Islet of Langerhans (tissue), 1 donor: ENCODE measurements at regions not wholly inside any gene's neighbourhood (a gene's known extent, or its start where the extent isn't known, plus 50 kb on each side); places are given as distances from the start of the nearest gene placed in this dataset.
"Not testable (repeated sequence)": the region's sequence is repeated elsewhere in the genome, so short reads cannot be mapped to it uniquely, and the experiment has no call there.

Experiments used
- FAIRE-seq: peaks from one replicate; lab custom pipeline; 2011; peaks lifted over from hg19 to GRCh38; lab: Jason Lieb, UNC

DNA sequence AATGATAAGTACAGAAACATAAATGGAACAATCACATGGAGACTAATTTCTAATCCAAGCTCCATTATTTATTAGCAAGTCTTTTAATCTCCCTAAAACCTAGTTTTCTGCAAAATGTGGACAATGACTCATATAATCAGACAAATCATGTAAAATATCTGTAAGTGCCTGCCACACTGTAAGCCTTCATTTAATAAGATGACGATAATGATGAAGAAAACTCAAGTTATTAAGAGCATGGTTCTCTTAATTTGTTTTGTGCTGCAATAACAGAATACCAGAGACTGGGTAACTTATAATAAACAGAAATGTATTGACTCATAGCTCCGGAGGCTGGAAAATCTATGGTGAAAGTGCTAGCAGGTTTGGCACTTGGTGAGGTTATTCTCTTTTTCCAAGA is 535.3 kb upstream of the LRFN5 start:
- FAIRE-seq = no peak

GRCh38 chr14:41062826-41063225 is 543.9 kb upstream of the LRFN5 start:
- peak; percentile 76 for FAIRE-seq

GRCh38 chr14:41055589-41055988 is 551.1 kb upstream of the LRFN5 start:
- FAIRE-seq = no peak

- no peak for FAIRE-seq
Observed at GRCh38 chr14:41051801-41052200, 554.9 kb upstream of the LRFN5 start.

DNA sequence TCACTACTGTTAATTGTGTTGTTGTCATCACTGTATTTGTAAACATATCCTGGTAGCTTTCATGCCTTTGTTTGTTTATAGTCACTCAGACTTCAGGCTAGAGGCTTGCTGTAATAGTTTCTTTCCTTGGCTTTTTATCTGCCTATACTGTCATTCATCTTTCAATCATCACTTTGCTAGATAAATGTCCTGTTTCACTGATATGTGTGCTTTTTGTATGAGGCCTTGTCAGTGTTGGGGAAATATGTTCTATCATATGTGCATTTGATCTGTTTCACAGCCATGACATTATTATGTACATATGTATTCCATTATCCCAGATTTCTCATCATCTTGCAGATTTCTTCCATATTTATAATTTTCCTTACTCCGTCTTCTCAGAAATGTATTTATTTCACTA is 558.9 kb upstream of the LRFN5 start:
- no peak for FAIRE-seq

- FAIRE-seq = no peak
Observed at GRCh38 chr14:41037388-41037787, 569.3 kb upstream of the LRFN5 start.

DNA sequence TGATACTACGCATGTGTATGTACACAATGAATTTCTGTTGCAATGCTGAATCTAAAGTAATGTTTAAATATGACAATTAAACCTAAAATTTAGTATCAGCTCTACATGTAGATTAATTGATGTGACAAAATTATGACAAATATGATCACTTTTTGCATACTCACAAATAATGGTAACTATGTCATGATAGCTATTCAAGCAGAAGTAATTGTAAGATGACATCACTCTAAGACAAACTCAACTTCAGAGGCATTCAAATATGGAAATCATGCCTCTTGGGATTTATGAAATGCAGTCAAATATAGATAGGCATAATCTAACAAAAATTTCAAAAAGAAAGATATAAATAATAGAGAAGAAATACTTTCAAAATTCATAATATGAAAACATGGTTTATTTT is 571.7 kb upstream of the LRFN5 start:
- no peak for FAIRE-seq

GRCh38 chr14:41022932-41023331 is 583.7 kb upstream of the LRFN5 start:
- FAIRE-seq = no peak

DNA sequence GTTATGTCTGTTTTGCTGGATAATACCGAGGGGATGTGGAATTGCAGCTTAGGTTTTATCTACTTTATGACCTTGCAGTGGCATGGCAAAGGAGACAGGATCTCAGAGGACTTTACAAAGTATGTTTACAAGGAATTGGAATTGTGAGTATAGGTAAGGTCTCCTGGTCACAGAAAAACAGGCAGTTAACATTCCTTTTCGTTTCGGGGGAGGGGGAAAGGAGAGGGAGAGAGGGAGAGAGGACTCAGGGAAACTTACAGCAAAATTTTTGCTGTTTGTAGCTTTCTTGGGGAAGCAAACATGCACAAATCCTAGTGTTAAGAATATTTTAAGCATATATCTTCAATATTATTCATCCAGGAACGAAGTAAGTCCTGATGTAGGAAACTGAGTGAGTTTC is 590.5 kb upstream of the LRFN5 start:
- no peak for FAIRE-seq

- no peak for FAIRE-seq
Observed at GRCh38 chr14:41000350-41000749, 606.3 kb upstream of the LRFN5 start.

GRCh38 chr14:40989260-40989659 is 617.4 kb upstream of the LRFN5 start:
- FAIRE-seq = no peak

DNA sequence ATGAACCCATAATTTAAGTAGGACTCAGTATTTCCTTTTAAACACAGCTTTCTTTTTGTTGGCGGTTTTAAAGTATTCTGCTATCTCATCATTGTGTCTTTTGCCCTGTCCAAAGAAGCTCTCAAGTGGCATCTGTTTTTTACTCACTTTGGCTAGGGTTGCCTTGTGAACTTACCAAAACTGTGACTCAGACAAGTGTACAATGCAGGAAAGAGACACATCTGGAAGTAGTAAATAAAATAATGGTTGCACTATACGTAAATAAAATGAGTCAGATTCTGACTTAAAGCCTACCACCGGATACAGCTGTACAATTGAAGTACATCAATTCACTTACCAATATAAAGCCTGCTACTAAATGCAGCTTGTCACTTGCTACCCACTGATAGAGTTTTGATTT is 619.2 kb upstream of the LRFN5 start:
- no peak for FAIRE-seq

DNA sequence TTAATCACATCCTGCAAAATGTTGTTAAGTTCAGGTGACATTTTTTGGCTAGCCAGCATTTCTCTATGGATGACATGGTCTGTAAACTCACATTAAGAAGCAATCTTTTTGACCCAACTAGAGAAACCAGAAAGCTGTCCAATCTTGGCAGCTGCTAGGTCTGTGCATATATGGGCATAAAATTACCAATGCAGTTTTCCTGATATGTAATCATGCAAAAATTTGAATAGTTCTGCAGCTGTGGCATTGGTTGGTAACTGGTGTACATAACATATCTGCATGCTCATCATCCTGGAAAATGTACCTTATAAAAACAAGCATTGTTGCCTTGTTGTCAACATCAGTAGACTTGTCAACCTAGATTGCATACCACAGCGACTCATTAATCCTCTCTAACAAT is 620.0 kb upstream of the LRFN5 start:
- FAIRE-seq = no peak

- no peak for FAIRE-seq
Observed at GRCh38 chr14:40985584-40985983, 621.1 kb upstream of the LRFN5 start.

DNA sequence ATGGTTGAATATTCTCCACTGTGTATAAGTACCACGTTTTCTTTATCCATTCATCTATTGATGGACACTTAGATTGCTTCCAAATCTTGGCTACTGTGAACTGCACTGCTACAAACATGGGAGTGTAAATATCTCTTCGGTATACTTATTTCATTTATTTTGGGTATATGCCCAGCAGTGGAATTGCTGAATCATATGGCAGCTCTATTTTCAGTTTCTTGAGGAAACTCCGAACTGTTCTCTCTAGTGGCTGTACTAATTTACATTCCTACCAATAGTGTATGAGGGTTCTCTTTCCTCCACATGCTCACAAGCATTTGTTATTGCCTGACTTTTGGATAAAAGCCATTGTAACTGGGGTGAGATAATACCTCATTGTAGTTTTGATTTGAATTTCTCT is 623.1 kb upstream of the LRFN5 start:
- no peak for FAIRE-seq

GRCh38 chr14:40981247-40981646 is 625.4 kb upstream of the LRFN5 start:
- FAIRE-seq = no peak

DNA sequence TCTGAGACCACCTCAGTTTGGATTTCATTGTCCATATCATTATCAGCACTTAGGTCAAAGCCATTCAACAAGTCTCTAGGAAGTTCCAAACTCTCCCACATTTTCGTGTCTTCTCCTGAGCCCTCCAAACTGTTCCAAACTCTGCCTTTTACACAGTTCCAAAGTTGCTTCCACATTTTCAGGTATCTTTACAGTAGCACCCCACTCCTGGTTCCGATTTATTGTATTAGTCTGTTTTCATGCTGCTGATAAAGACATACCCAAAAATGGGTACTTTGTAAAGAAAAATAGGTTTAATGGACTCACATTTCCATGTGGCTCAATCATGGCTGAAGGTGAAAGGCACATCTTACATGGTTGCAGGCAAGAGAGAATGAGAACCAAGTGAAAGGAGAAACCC is 646.4 kb upstream of the LRFN5 start:
- FAIRE-seq = not testable (repeated sequence)

DNA sequence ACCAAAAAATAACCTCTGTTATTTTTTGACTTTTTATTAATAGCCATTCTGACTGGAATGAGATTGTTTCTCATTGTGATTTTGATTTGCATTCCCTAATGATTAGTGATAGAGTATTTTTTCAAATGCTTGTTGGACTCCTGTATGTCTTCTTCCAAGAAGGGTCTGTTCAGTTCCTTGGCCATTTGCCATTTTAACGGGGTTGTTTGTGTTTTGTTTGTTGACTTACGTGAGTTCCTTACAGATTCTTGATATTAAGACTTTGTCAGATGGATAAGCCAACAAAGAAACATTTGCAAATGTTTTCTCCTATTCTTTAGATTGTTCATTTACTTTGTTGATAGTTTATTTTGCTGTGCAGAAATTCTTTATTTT is 651.6 kb upstream of the LRFN5 start:
- FAIRE-seq = no peak

DNA sequence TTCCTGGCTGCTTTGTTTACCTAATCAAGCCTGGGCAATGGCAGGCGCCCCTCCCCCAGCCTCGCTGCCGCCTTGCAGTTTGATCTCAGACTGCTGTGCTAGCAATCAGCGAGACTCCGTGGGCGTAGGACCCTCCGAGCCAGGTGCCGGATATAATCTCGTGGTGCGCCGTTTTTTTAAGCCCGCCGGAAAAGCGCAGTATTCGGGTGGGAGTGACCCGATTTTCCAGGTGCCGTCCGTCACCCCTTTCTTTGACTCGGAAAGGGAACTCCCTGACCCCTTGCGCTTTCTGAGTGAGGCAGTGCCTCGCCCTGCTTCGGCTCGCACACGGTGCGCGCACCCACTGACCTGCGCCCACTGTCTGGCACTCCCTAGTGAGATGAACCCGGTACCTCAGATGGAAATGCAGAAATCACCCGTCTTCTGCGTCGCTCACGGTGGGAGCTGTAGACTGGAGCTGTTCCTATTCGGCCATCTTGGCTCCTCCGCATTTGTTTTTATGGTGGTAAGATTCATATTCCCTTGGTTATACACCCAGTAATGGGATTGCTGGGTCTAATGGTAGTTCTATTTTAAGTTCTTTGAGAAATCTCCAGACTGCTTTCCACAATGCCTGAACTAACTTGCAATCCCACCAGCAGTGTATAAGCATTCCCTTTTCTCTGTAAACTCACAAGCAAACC is 652.1 kb upstream of the LRFN5 start:
- FAIRE-seq = not testable (repeated sequence)

DNA sequence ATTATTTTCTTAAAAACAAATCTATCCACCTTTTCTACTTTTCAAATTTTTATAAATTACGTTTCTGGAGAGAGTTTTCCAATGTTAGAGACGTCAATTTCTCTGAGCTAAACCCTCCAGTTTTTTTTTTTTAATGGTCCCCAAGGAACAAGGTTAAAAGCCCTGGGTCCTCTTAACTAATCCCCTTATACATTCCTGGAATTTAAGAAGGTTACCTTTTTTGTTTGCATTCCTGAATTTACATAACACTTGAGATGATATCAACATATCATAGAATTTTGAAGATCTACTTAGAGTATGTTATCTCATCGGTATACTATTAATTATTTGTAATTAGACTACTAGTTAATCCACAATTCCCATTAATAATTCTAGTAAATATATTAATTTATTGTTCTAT is 662.2 kb upstream of the LRFN5 start:
- FAIRE-seq = no peak

- FAIRE-seq = no peak
Observed at GRCh38 chr14:40936861-40937260, 669.8 kb upstream of the LRFN5 start.

DNA sequence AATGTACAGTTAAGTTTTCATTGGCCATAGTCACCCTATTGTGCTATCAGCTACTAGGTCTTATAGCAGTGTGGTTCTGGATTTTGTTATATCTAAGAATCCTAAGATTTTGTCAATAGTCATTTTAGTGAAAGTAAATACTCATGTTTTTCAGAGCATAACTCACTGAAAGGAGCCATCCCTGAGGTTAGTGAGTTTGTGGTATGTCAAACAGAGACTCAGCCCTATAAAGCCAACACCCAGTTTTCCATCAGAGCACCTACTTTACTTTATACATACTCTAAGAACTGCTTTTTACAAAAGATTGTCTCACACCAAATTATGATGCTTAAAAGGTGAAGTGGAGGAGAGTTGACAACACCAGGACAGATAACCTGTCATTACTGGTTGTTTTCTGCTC is 686.3 kb upstream of the LRFN5 start:
- no peak for FAIRE-seq

DNA sequence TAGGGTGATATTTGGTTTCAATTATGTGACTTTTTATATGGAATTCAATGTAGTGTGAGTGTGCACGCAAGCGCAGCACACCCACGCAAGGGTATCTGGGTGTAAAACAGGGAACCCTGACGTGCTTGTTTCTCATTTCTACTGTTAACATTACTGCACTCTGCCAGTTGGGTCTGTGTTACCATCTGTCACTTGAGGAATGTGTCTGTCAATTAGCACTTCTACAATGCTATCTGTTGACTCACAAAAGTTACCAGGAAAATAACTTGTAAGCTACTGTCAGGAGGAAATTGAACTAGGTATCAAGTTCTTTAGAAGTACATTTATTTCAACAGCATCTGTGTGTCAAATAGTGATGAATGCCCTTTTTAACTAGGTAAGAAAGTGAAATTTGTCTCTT is 695.5 kb upstream of the LRFN5 start:
- FAIRE-seq = no peak

DNA sequence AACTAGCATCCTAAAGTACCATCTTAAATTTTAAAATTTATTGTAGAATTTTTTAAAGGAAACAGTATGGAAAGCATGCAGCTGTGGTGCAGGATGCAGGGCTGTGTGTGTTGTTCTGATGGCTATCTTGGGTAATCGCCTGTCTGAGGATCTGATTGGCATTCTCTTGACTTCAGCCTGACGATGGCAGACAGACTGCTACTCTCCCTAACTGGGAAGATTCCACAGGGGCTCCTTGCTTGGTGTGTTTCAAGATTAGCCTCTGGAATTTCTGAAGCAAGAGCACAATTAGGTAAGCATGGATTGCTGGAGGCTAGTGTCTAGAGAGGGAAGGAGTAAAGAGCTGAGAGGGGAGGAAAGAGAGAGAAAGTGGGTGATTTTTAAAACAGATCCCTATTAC is 696.8 kb upstream of the LRFN5 start:
- no peak for FAIRE-seq

- FAIRE-seq = no peak
Observed at GRCh38 chr14:40903709-40904108, 703.0 kb upstream of the LRFN5 start.
